ENCODE measurements at regions not wholly inside any gene's neighbourhood (a gene's known extent, or its start where the extent isn't known, plus 50 kb on each side); places are given as distances from the start of the nearest gene placed in this dataset.

GRCh38 chr1:58287894-58288623 is 258.5 kb downstream of the OMA1 start (continued):
- TF ChIP-seq REST (IDR thresholded peaks at IDR 0.05) (no peak), JUND (IDR thresholded peaks at IDR 0.05) (no peak)

- H3K4me1 ChIP-seq (ENCODE audit: control insufficient read depth in 4 of 4, insufficient read depth in 4 of 4, low read length in 3 of 4) = peaks cover 0 to 25% (median 21%) of the 10 kb centered on the region in 4 donors
- H3K9ac ChIP-seq (ENCODE audit: low read depth in 1 of 2, low read length in 2 of 2) = no peak overlapping the region
- no peaks in the 10 kb centered on the region for H3K36me3 ChIP-seq (ENCODE audit: control insufficient read depth in 4 of 4, insufficient read depth in 3 of 4, low read depth in 1 of 4, low read length in 3 of 4)
- H3K9me3 ChIP-seq (ENCODE audit: control insufficient read depth in 4 of 4, low read length in 3 of 4) = no peaks in the 10 kb centered on the region
- H3K27ac ChIP-seq (ENCODE audit: low read depth in 1 of 2, low read length in 2 of 2) = peak overlapping the region in 1 of 2 donors; percentile 86
- no peak for DNase-seq (ENCODE audit: low spot score)
- no peaks in the 10 kb centered on the region for H3K27me3 ChIP-seq (ENCODE audit: control insufficient read depth in 4 of 4, insufficient read depth in 4 of 4, low read length in 3 of 4)
- no peak overlapping the region for H3K4me3 ChIP-seq (ENCODE audit: low read depth in 1 of 3, low read length in 3 of 3)
- no peak for TF ChIP-seq NR2F2 (IDR thresholded peaks at IDR 0.05)
Measured at GRCh38 chr1:58284225-58284510, 262.4 kb downstream of the OMA1 start.

DNA sequence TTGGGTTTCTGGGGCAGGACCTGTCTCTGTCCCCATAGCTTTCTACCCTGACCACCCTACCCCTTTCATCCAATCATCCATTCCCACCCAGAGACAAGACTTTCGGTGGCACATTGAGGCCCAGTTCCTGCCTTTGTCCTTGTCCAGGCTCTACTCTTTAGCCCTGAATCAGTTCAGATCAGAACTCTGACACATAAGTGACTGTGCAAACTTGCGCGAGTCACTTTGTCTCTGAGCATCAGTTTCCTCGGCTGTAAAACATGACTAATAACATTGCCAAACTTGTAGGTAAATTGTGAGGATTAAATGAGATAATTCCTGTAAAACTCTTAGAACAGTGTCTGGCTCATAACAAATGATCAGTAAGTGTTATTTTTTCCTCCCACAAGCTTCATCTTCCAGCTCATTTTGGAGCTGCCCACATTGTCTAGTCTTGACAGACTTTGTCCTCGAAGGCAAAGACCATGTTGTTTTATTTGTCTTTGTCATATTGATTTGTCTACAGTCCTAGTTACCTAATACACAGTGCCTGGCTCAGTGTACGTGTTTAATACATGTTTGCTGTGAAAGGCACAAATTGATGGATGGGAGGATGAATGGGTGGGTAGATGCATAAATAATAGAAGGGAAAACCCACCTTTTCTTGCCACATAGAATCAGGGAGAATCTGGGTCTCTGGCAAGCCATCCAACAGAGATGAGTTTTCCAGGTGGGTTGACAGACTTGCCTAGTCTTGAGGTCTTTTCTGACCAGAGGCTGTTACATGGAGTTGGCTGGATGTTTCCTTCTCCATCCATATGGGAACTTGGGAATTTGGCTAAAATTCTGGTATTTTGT is 262.9 kb downstream of the OMA1 start:
- peak overlapping the region; percentile 53 to 86 for H3K27ac ChIP-seq (ENCODE audit: low read depth in 1 of 2, low read length in 2 of 2)
- no peaks in the 10 kb centered on the region for H3K36me3 ChIP-seq (ENCODE audit: control insufficient read depth in 4 of 4, insufficient read depth in 3 of 4, low read depth in 1 of 4, low read length in 3 of 4)
- no peaks in the 10 kb centered on the region for H3K9me3 ChIP-seq (ENCODE audit: control insufficient read depth in 4 of 4, low read length in 3 of 4)
- no peak overlapping the region for H3K4me3 ChIP-seq (ENCODE audit: low read depth in 1 of 3, low read length in 3 of 3)
- DNase-seq (ENCODE audit: low spot score) = no peak
- no peaks in the 10 kb centered on the region for H3K27me3 ChIP-seq (ENCODE audit: control insufficient read depth in 4 of 4, insufficient read depth in 4 of 4, low read length in 3 of 4)
- 31% methylated on average over 6 of the region's 6 CpGs for WGBS
- H3K4me1 ChIP-seq (ENCODE audit: control insufficient read depth in 4 of 4, insufficient read depth in 4 of 4, low read length in 3 of 4) = peaks cover 0 to 25% (median 21%) of the 10 kb centered on the region in 4 donors
- H3K9ac ChIP-seq (ENCODE audit: low read depth in 1 of 2, low read length in 2 of 2) = no peak overlapping the region
- TF ChIP-seq TAF1 (conservative IDR thresholded peaks at IDR 0.05) (no peak), RXRA (IDR thresholded peaks at IDR 0.05) (peak; percentile 69 to 84), EGR1 (IDR thresholded peaks at IDR 0.05; ENCODE audit: low read depth in 2 of 2) (peak; percentile 32 to 34), NR2F2 (IDR thresholded peaks at IDR 0.05) (no peak), FOXA1 (IDR thresholded peaks at IDR 0.05) (peak; percentile 88), GABPA (IDR thresholded peaks at IDR 0.05 in 1 of 2, conservative IDR thresholded peaks at IDR 0.05 in 1 of 2) (no peak), CTCF (IDR thresholded peaks at IDR 0.05; ENCODE audit: low read depth, low read length, missing input control) (no peak), FOXA2 (IDR thresholded peaks at IDR 0.05) (peak; percentile 88), JUND (IDR thresholded peaks at IDR 0.05) (peak; percentile 72 to 92), HNF4G (IDR thresholded peaks at IDR 0.05) (peak; percentile 98), HNF4A (conservative IDR thresholded peaks at IDR 0.05) (peak; percentile 100), REST (IDR thresholded peaks at IDR 0.05) (peak; percentile 80), SP1 (IDR thresholded peaks at IDR 0.05) (peak; percentile 96), RAD21 (IDR thresholded peaks at IDR 0.05) (peak; percentile 64)
- TF ChIP-seq, protein P1, sequence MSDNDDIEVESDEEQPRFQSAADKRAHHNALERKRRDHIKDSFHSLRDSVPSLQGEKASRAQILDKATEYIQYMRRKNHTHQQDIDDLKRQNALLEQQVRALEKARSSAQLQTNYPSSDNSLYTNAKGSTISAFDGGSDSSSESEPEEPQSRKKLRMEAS (IDR thresholded peaks at IDR 0.05) = peak; percentile 81
- TF ChIP-seq, protein P2, sequence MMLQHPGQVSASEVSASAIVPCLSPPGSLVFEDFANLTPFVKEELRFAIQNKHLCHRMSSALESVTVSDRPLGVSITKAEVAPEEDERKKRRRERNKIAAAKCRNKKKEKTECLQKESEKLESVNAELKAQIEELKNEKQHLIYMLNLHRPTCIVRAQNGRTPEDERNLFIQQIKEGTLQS (IDR thresholded peaks at IDR 0.05) = peak; percentile 41
- TF ChIP-seq, protein P3, sequence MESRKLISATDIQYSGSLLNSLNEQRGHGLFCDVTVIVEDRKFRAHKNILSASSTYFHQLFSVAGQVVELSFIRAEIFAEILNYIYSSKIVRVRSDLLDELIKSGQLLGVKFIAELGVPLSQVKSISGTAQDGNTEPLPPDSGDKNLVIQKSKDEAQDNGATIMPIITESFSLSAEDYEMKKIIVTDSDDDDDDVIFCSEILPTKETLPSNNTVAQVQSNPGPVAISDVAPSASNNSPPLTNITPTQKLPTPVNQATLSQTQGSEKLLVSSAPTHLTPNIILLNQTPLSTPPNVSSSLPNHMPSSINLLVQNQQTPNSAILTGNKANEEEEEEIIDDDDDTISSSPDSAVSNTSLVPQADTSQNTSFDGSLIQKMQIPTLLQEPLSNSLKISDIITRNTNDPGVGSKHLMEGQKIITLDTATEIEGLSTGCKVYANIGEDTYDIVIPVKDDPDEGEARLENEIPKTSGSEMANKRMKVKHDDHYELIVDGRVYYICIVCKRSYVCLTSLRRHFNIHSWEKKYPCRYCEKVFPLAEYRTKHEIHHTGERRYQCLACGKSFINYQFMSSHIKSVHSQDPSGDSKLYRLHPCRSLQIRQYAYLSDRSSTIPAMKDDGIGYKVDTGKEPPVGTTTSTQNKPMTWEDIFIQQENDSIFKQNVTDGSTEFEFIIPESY (IDR thresholded peaks at IDR 0.05) = peak; percentile 70

Data from liver (tissue), 8 donors.